IMR-90 (cell line): ENCODE measurements at regions not wholly inside any gene's neighbourhood (a gene's known extent, or its start where the extent isn't known, plus 50 kb on each side); places are given as distances from the start of the nearest gene placed in this dataset.

Experiments
- ATAC-seq: fragments of 200-7000 bp; cut with Tn5 transposase; 2 replicates; pipeline ENCODE4 v1.9.1; 2020; ENCODE audit warnings: low read depth, mild to moderate bottlenecking, moderate library complexity
- BruUV-seq: library from RNA; stranded (reverse); fragments of 400-500 nt; replicated peaks from 2 replicates; lab custom pipeline; 2021; lab: Mats Ljungman, UMichigan
- CTCF ChIA-PET: fragments of 300-600 bp; formaldehyde crosslinking; extraction: SDS; loops from one replicate; lab custom pipeline; 2021; ENCODE audit warnings: antibody characterized with exemption; lab: Yijun Ruan, JAX
- POLR2A ChIA-PET: fragments of 300-600 bp; sonication (Branson Sonifier 250); formaldehyde crosslinking; loops from one replicate; lab custom pipeline; 2022; ENCODE audit warnings: antibody characterized with exemption; ENCODE audit not compliant: unreplicated experiment; lab: Charles Lee
- DNase-seq: peaks from one replicate; pipeline ENCODE4 v3.0.0; 2013
- H2AFZ ChIP-seq: replicated peaks from 2 replicates; pipeline ENCODE3; 2013; ENCODE audit warnings: low read length, mild to moderate bottlenecking; ENCODE audit not compliant: poor library complexity
- H2AK5ac ChIP-seq: 2 replicates; pipeline ENCODE4 v1.6.1; 2013; ENCODE audit warnings: low read depth, low read length, inconsistent platforms
- H2AK9ac ChIP-seq: replicated peaks from 2 replicates; pipeline ENCODE3; 2013; ENCODE audit warnings: mild to moderate bottlenecking, low read depth, low read length, moderate library complexity; ENCODE audit not compliant: poor library complexity
- H2BK120ac ChIP-seq: 2 replicates; pipeline ENCODE4 v1.6.1; 2013; ENCODE audit warnings: low read depth, low read length, inconsistent platforms
- H2BK15ac ChIP-seq: 3 replicates; pipeline ENCODE4 v1.6.1; 2013; ENCODE audit warnings: low read depth, low read length, inconsistent platforms
- H2BK20ac ChIP-seq: 2 replicates; pipeline ENCODE4 v1.6.1; 2013; ENCODE audit warnings: low read depth, mild to moderate bottlenecking, inconsistent platforms, low read length, moderate library complexity
- H2BK5ac ChIP-seq: 2 replicates; pipeline ENCODE4 v1.6.1; 2013; ENCODE audit warnings: mild to moderate bottlenecking, low read depth, low read length, inconsistent platforms; ENCODE audit not compliant: poor library complexity, severe bottlenecking
- H3K14ac ChIP-seq: replicated peaks from 2 replicates; pipeline ENCODE4 v1.6.1; 2013; ENCODE audit warnings: low read depth, low read length, inconsistent platforms
- H3K18ac ChIP-seq: 2 replicates; pipeline ENCODE4 v1.6.1; 2013; ENCODE audit warnings: low read depth, low read length, control low read depth
- H3K23ac ChIP-seq: 2 replicates; pipeline ENCODE4 v1.6.1; 2013; ENCODE audit warnings: low read depth, low read length, inconsistent platforms
- H3K27ac ChIP-seq: 2 replicates; pipeline ENCODE4 v1.5.1; 2013; ENCODE audit warnings: mild to moderate bottlenecking, control low read depth, low read length; ENCODE audit not compliant: insufficient read depth
- H3K27me3 ChIP-seq: 2 replicates; pipeline ENCODE4 v1.6.1; 2013; ENCODE audit warnings: low read length; ENCODE audit not compliant: control insufficient read depth, insufficient read depth
- H3K36me3 ChIP-seq: 2 replicates; pipeline ENCODE4 v1.6.1; 2013; ENCODE audit warnings: low read length, mixed read lengths; ENCODE audit not compliant: control insufficient read depth, insufficient read depth
- H3K4ac ChIP-seq: 2 replicates; pipeline ENCODE4 v1.6.1; 2013; ENCODE audit warnings: low read depth, low read length, inconsistent platforms
- H3K4me1 ChIP-seq: 2 replicates; pipeline ENCODE4 v1.6.1; 2013; ENCODE audit warnings: low read length, mixed read lengths; ENCODE audit not compliant: control insufficient read depth, insufficient read depth
- H3K4me2 ChIP-seq: 2 replicates; pipeline ENCODE4 v1.6.1; 2013; ENCODE audit warnings: low read depth, mild to moderate bottlenecking, control low read depth, low read length, moderate library complexity
- H3K4me3 ChIP-seq: 2 replicates; pipeline ENCODE4 v1.5.1; 2013; ENCODE audit warnings: low read depth, mild to moderate bottlenecking, control low read depth, low read length, moderate library complexity; ENCODE audit not compliant: insufficient read depth
- H3K56ac ChIP-seq: 2 replicates; pipeline ENCODE4 v1.6.1; 2013; ENCODE audit warnings: low read length, inconsistent platforms; ENCODE audit not compliant: insufficient read depth; ENCODE audit errors: extremely low read depth
- H3K79me1 ChIP-seq, 2 experiments: 2 replicates each; pipeline ENCODE4 v1.6.1; 2013; ENCODE audit warnings: low read length in 2 of 2, inconsistent platforms in 1 of 2, low read depth in 1 of 2
- H3K9ac ChIP-seq: 2 replicates; pipeline ENCODE4 v1.6.1; 2013; ENCODE audit warnings: low read depth, low read length, control low read depth
- H3K9me1 ChIP-seq: 2 replicates; pipeline ENCODE4 v1.6.1; 2013; ENCODE audit warnings: low read length, inconsistent platforms; ENCODE audit not compliant: insufficient read depth
- H3K9me3 ChIP-seq: 2 replicates; pipeline ENCODE4 v1.6.1; 2013; ENCODE audit warnings: low read length; ENCODE audit not compliant: control insufficient read depth, insufficient read depth
- H4K20me1 ChIP-seq: 2 replicates; pipeline ENCODE4 v1.6.1; 2013; ENCODE audit warnings: low read length, inconsistent platforms; ENCODE audit not compliant: insufficient read depth
- H4K5ac ChIP-seq: 2 replicates; pipeline ENCODE4 v1.6.1; 2013; ENCODE audit warnings: mild to moderate bottlenecking, low read depth, low read length, control low read depth
- H4K8ac ChIP-seq, 2 experiments: 2 replicates each; pipeline ENCODE4 v1.6.1; 2013; ENCODE audit warnings: low read depth in 2 of 2, low read length in 2 of 2, control low read depth in 1 of 2, inconsistent platforms in 1 of 2
- H4K91ac ChIP-seq: 2 replicates; pipeline ENCODE4 v1.6.1; 2013; ENCODE audit warnings: low read depth, low read length, inconsistent platforms; ENCODE audit not compliant: insufficient read depth
- BHLHE40 ChIP-seq: fragments of 150-350 bp; IDR thresholded peaks from 2 replicates; pipeline ENCODE4 v1.6.1; 2016; ENCODE audit warnings: mild to moderate bottlenecking, low read depth, low read length
- CEBPB ChIP-seq: IDR thresholded peaks from 2 replicates; pipeline ENCODE4 v1.6.1; 2012; ENCODE audit warnings: low read depth, low read length, improper control_type of control experiment
- CHD1 ChIP-seq: IDR thresholded peaks from 2 replicates; pipeline ENCODE4 v1.6.1; 2012; ENCODE audit warnings: low read depth, low read length, improper control_type of control experiment
- CTCF ChIP-seq: conservative IDR thresholded peaks from 2 replicates; pipeline ENCODE4 v1.5.1; 2012; ENCODE audit warnings: mild to moderate bottlenecking, low read depth, low read length, improper control_type of control experiment
- ELK1 ChIP-seq: fragments of 150-350 bp; IDR thresholded peaks from 2 replicates; pipeline ENCODE4 v1.6.1; 2016; ENCODE audit warnings: low read depth, mild to moderate bottlenecking, low read length, moderate library complexity, borderline replicate concordance
- FOS ChIP-seq: fragments of 150-350 bp; IDR thresholded peaks from 2 replicates; pipeline ENCODE4 v1.6.1; 2016; ENCODE audit warnings: low read depth, low read length
- MAFK ChIP-seq: IDR thresholded peaks from 2 replicates; pipeline ENCODE4 v1.6.1; 2012; ENCODE audit warnings: low read depth, low read length, improper control_type of control experiment
- MAZ ChIP-seq: IDR thresholded peaks from 2 replicates; pipeline ENCODE4 v1.6.1; 2012; ENCODE audit warnings: low read depth, mild to moderate bottlenecking, low read length, improper control_type of control experiment, moderate library complexity, borderline replicate concordance
- MXI1 ChIP-seq: IDR thresholded peaks from 2 replicates; pipeline ENCODE4 v1.6.1; 2012; ENCODE audit warnings: low read depth, mild to moderate bottlenecking, low read length, moderate library complexity, borderline replicate concordance
- NFE2L2 ChIP-seq: fragments of 150-350 bp; IDR thresholded peaks from 2 replicates; pipeline ENCODE4 v1.6.1; 2016; ENCODE audit warnings: low read depth, mild to moderate bottlenecking, low read length
- POLR2A ChIP-seq: IDR thresholded peaks from 2 replicates; pipeline ENCODE4 v1.6.1; 2012; ENCODE audit warnings: mild to moderate bottlenecking, low read depth, low read length
- RAD21 ChIP-seq: IDR thresholded peaks from 2 replicates; pipeline ENCODE4 v1.6.1; 2012; ENCODE audit warnings: low read length, improper control_type of control experiment
- RCOR1 ChIP-seq: IDR thresholded peaks from 2 replicates; pipeline ENCODE4 v1.6.1; 2012; ENCODE audit warnings: mild to moderate bottlenecking, low read length, improper control_type of control experiment; ENCODE audit not compliant: insufficient replicate concordance
- RFX5 ChIP-seq: IDR thresholded peaks from 2 replicates; pipeline ENCODE4 v1.8.0; 2012; ENCODE audit warnings: low read depth, mild to moderate bottlenecking, low read length, moderate library complexity
- SMC3 ChIP-seq: fragments of 150-350 bp; IDR thresholded peaks from 2 replicates; pipeline ENCODE4 v1.6.1; 2016; ENCODE audit warnings: low read depth, mild to moderate bottlenecking, antibody characterized with exemption, low read length, moderate library complexity
- USF2 ChIP-seq: fragments of 150-350 bp; IDR thresholded peaks from 2 replicates; pipeline ENCODE4 v1.6.1; 2017; ENCODE audit warnings: mild to moderate bottlenecking, antibody characterized with exemption, low read length, low read depth
- WGBS, 2 experiments: methylation state at CpG; one replicate each; pipeline versions ENCODE4 v1.1.5 to v1.1.7; 2013; ENCODE audit warnings: missing lambda C conversion rate in 2 of 2; ENCODE audit not compliant: insufficient read length in 1 of 2; ENCODE audit errors: extremely low coverage in 2 of 2; 5-methylcytosine and 5-hydroxymethylcytosine counted together
- dilution Hi-C: fragments of 300-500 bp; cut with HindIII; formaldehyde crosslinking; loops from one replicate; pipeline ENCODE4 v1.14.3; 2018; ENCODE audit warnings: low sequenced_read_pairs; ENCODE audit not compliant: unreplicated experiment
- in situ Hi-C: fragments of 300-500 bp; cut with MboI; formaldehyde crosslinking; loops from 3 replicates; pipeline ENCODE4 v1.14.3; 2019; ENCODE audit warnings: low sequenced_read_pairs, inconsistent platforms, mixed read lengths
- intact Hi-C: fragments of 100-400 bp; cut with micrococcal nuclease; formaldehyde crosslinking; loops from 2 replicates; pipeline ENCODE4 v1.10.0; 2022

- Histone ChIP-seq H3K4me3 (no peak overlapping the region), H3K14ac (no peak overlapping the region), H4K20me1 (no peaks in the 10 kb centered on the region), H3K23ac (no peak overlapping the region), H4K91ac (no peak overlapping the region), H3K56ac (no peak overlapping the region), H2BK15ac (no peak overlapping the region), H2BK5ac (no peak overlapping the region), H2AK9ac (no peak overlapping the region), H3K27ac (no peak overlapping the region), H3K4ac (no peak overlapping the region), H2AFZ (peak overlapping the region; percentile 32), H3K27me3 (no peaks in the 10 kb centered on the region), H4K5ac (no peak overlapping the region), H3K36me3 (no peaks in the 10 kb centered on the region), H2AK5ac (no peak overlapping the region), H3K4me1 (no peaks in the 10 kb centered on the region), H3K79me1 (no peaks in the 10 kb centered on the region), H2BK120ac (no peak overlapping the region), H3K9ac (no peak overlapping the region), H3K9me3 (peaks cover 49% of the 10 kb centered on the region), H3K4me2 (no peak overlapping the region), H2BK20ac (no peak overlapping the region), H3K9me1 (no peaks in the 10 kb centered on the region), H4K8ac (no peak overlapping the region), H3K18ac (no peak overlapping the region)
- BruUV-seq, result no TSS peak
- in situ Hi-C loops, result no loop called here
- CTCF ChIA-PET, result no interaction called here
- WGBS, 2 experiments, result 17% methylated on average over 1 of the region's 8 CpGs; no CpG with 5 or more reads in 1 of the 2 experiments
- TF ChIP-seq USF2, result no peak
- TF ChIP-seq CHD1, result no peak
- TF ChIP-seq RCOR1, result no peak
- TF ChIP-seq CTCF, result no peak
- TF ChIP-seq RAD21, result no peak
- TF ChIP-seq POLR2A, result no peak
- no peak for TF ChIP-seq SMC3
- TF ChIP-seq BHLHE40, result no peak
- no peak for TF ChIP-seq MXI1
- no peak for TF ChIP-seq ELK1
- no peak for TF ChIP-seq NFE2L2
- TF ChIP-seq FOS, result no peak
- no peak for TF ChIP-seq MAZ
- TF ChIP-seq MAFK, result no peak
- no peak for TF ChIP-seq CEBPB
- no peak for TF ChIP-seq RFX5
- dilution Hi-C loops, result no loop called here
- POLR2A ChIA-PET, result no interaction called here
- no peak for ATAC-seq
- DNase-seq, result no peak
- intact Hi-C loops, result no loop called here
Measured at GRCh38 chr13:112128331-112128610, 61.3 kb downstream of the SOX1 start.
